Natural killer cell treated with Interleukin-12 subunit alpha and Interleukin-12 subunit beta and Interleukin-15 and Interleukin-18, amount 100 ng/mL, for 72 hours (primary cell): ENCODE measurements at regions not wholly inside any gene's neighbourhood (a gene's known extent, or its start where the extent isn't known, plus 50 kb on each side); places are given as distances from the start of the nearest gene placed in this dataset.

Experiments used
- ATAC-seq, 2 donors: fragments of 150-1000 bp; cut with Tn5 transposase in 1 of 2; sonication (Bioruptor Pico), chemical (Tn5 transposase) in 1 of 2; 2 replicates each; pipeline ENCODE4 v1.10.0; 2021
- DNase-seq: peaks from one replicate; pipeline ENCODE4 v3.0.0; 2022; ENCODE audit warnings: low spot score
- H3K27ac Mint-ChIP-seq, 2 donors: 1 replicate in 1 of 2; 2 replicates in 1 of 2; pipeline ENCODE4 v1.8.0; 2022; ENCODE audit warnings: mixed read lengths in 2 of 2, mild to moderate bottlenecking in 1 of 2, moderate library complexity in 1 of 2
- H3K27me3 Mint-ChIP-seq, 2 donors: 1 replicate in 1 of 2; 2 replicates in 1 of 2; pipeline ENCODE4 v1.8.0; 2022; ENCODE audit warnings: mixed read lengths in 2 of 2
- H3K36me3 Mint-ChIP-seq: one replicate; pipeline ENCODE4 v1.8.0; 2022; ENCODE audit warnings: mixed read lengths
- H3K4me1 Mint-ChIP-seq, 2 donors: 1 replicate in 1 of 2; 2 replicates in 1 of 2; pipeline ENCODE4 v1.8.0; 2022; ENCODE audit warnings: low read depth in 2 of 2, mixed read lengths in 2 of 2, mild to moderate bottlenecking in 1 of 2
- H3K4me3 Mint-ChIP-seq: one replicate; pipeline ENCODE4 v1.8.0; 2022; ENCODE audit warnings: mixed read lengths
- H3K9me3 Mint-ChIP-seq: 2 replicates; pipeline ENCODE4 v1.8.0; 2022; ENCODE audit warnings: mixed read lengths

DNA sequence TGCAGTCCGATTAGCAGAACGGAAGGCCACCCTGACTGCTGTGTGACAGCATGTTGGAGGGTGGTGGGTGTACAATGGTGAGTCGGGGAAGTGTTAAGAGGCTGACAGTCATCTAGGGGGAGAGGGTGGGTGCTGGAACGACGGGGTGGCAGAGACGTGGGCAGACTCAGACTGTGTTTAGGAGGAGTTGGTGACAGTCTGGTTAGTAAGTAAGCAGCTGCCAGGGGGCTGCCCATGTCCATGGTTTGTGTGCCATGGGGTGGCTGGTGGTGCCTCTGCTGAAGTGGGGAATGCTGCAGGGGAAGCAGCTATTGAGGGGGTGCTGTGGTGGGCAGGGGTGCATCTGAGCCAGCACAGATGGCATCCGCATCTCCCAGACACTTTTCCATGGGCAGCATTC, 51.3 kb upstream of the BOD1 start:
- Mint-ChIP-seq H3K27ac (no peak overlapping the region), H3K27me3 (peaks cover 10 to 31% of the 10 kb centered on the region in 2 donors), H3K4me1 (no peaks in the 10 kb centered on the region), H3K36me3 (no peaks in the 10 kb centered on the region), H3K9me3 (no peaks in the 10 kb centered on the region), H3K4me3 (no peak overlapping the region)
- ATAC-seq, result peak in 1 of 2 donors; percentile 48
- DNase-seq, result no peak

GRCh38 chr5:173668245-173668800, 51.9 kb upstream of the BOD1 start:
- DNase-seq, result no peak
- Mint-ChIP-seq H3K4me3 (no peak overlapping the region), H3K36me3 (no peaks in the 10 kb centered on the region), H3K9me3 (no peaks in the 10 kb centered on the region), H3K27ac (no peak overlapping the region), H3K27me3 (peaks cover 10 to 32% of the 10 kb centered on the region in 2 donors), H3K4me1 (no peaks in the 10 kb centered on the region)
- ATAC-seq, result no peak

GRCh38 chr5:173668910-173669309, 52.5 kb upstream of the BOD1 start:
- ATAC-seq, result no peak
- Mint-ChIP-seq H3K4me1 (no peaks in the 10 kb centered on the region), H3K9me3 (no peaks in the 10 kb centered on the region), H3K36me3 (no peaks in the 10 kb centered on the region), H3K27ac (no peak overlapping the region), H3K4me3 (no peak overlapping the region), H3K27me3 (peaks cover 10 to 32% of the 10 kb centered on the region in 2 donors)
- no peak for DNase-seq

- no peak overlapping the region for H3K4me3 Mint-ChIP-seq
- no peaks in the 10 kb centered on the region for H3K9me3 Mint-ChIP-seq
- H3K27ac Mint-ChIP-seq, result no peak overlapping the region
- no peak for ATAC-seq
- no peaks in the 10 kb centered on the region for H3K36me3 Mint-ChIP-seq
- H3K4me1 Mint-ChIP-seq, result no peaks in the 10 kb centered on the region
- H3K27me3 Mint-ChIP-seq, result peaks cover 10 to 32% of the 10 kb centered on the region in 2 donors
- no peak for DNase-seq
Measured at GRCh38 chr5:173669483-173669882, 53.0 kb upstream of the BOD1 start.

GRCh38 chr5:173670130-173670651, 53.7 kb upstream of the BOD1 start:
- Mint-ChIP-seq H3K27me3 (peaks cover 10 to 32% of the 10 kb centered on the region in 2 donors), H3K36me3 (no peaks in the 10 kb centered on the region), H3K4me3 (no peak overlapping the region), H3K4me1 (no peaks in the 10 kb centered on the region), H3K27ac (no peak overlapping the region), H3K9me3 (no peaks in the 10 kb centered on the region)
- DNase-seq, result no peak
- ATAC-seq, result no peak

DNA sequence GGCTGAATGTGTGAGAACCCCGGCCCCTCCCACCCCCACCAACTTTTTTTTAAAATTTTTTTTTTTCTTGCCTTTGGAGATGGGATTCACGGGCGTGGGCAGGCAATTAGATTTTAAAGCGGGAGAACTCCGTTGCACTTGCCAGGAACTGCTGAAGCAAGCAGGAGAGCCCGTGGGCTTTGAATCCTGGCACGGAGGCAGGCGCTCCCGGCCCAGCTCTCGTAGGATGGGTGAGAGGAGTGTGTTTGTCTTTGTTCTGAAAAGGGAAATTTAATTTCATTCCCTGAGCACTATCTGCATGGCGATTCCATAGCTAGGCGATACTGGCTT, 54.3 kb upstream of the BOD1 start:
- Mint-ChIP-seq H3K27ac (no peak overlapping the region), H3K9me3 (no peaks in the 10 kb centered on the region)
- no peak for ATAC-seq

GRCh38 chr5:173671121-173671949, 54.9 kb upstream of the BOD1 start:
- Mint-ChIP-seq H3K4me1 (no peaks in the 10 kb centered on the region), H3K4me3 (no peak overlapping the region), H3K27ac (no peak overlapping the region), H3K9me3 (no peaks in the 10 kb centered on the region), H3K27me3 (peaks cover 10 to 32% of the 10 kb centered on the region in 2 donors), H3K36me3 (no peaks in the 10 kb centered on the region)
- ATAC-seq, result no peak
- DNase-seq, result no peak

More for the DNA sequence above, 54.3 kb upstream of the BOD1 start:
- Mint-ChIP-seq H3K4me3 (no peak overlapping the region), H3K4me1 (no peaks in the 10 kb centered on the region), H3K27me3 (peaks cover 10 to 32% of the 10 kb centered on the region in 2 donors), H3K36me3 (no peaks in the 10 kb centered on the region)
- no peak for DNase-seq

DNA sequence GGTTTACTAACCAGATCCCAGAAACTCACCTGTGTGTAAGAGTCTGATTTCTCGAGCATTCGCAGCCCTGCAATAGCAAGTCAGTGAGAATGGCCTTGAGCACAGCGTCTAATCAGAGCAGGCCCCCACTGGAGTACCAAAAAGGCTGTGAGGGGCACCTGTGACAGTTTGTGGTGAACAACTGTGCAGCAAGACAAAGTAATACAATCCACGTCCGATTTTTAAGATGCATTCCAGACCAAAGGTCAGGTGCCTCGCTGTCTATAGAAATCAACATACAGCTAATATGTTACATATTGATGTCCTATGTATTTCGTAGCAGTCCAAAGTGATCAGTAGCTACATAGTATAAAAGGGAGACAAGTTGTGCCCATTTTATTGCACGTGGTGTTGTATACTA, 55.7 kb upstream of the BOD1 start:
- H3K4me3 Mint-ChIP-seq, result no peak overlapping the region
- H3K27ac Mint-ChIP-seq, result no peak overlapping the region
- no peaks in the 10 kb centered on the region for H3K4me1 Mint-ChIP-seq
- DNase-seq, result no peak
- H3K9me3 Mint-ChIP-seq, result no peaks in the 10 kb centered on the region
- H3K27me3 Mint-ChIP-seq, result peaks cover 10 to 30% of the 10 kb centered on the region in 2 donors
- H3K36me3 Mint-ChIP-seq, result no peaks in the 10 kb centered on the region
- no peak for ATAC-seq

DNA sequence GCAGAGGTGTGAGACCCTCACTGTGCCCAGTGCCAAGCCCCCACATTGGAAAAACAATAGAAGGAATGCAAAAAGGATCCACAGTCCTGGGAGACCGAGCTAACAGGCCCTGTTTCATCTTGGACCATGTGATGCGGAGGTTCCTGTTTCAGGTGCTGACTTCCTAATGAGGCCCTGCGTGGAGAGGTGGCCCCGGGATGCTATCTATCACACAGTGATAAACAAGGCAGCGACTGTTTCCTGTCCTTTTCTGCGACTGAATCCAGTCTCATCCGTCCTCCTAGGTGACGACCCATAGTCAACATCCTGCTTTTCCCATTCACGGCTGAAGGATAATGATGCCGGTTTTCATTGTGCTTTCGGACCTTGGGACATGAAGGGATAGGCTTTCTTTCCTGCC, 56.4 kb upstream of the BOD1 start:
- ATAC-seq (no peak), DNase-seq (no peak)
- peaks cover 10 to 24% of the 10 kb centered on the region in 2 donors for H3K27me3 Mint-ChIP-seq
- H3K27ac Mint-ChIP-seq, result no peak overlapping the region
- H3K9me3 Mint-ChIP-seq, result no peaks in the 10 kb centered on the region
- H3K36me3 Mint-ChIP-seq, result no peaks in the 10 kb centered on the region
- no peak overlapping the region for H3K4me3 Mint-ChIP-seq
- no peaks in the 10 kb centered on the region for H3K4me1 Mint-ChIP-seq

GRCh38 chr5:173673295-173674101, 57.0 kb upstream of the BOD1 start:
- ATAC-seq (no peak), DNase-seq (no peak)
- Mint-ChIP-seq H3K27me3 (peaks cover 7 to 18% of the 10 kb centered on the region in 2 donors), H3K36me3 (no peaks in the 10 kb centered on the region), H3K27ac (no peak overlapping the region), H3K4me1 (no peaks in the 10 kb centered on the region), H3K4me3 (no peak overlapping the region), H3K9me3 (no peaks in the 10 kb centered on the region)

DNA sequence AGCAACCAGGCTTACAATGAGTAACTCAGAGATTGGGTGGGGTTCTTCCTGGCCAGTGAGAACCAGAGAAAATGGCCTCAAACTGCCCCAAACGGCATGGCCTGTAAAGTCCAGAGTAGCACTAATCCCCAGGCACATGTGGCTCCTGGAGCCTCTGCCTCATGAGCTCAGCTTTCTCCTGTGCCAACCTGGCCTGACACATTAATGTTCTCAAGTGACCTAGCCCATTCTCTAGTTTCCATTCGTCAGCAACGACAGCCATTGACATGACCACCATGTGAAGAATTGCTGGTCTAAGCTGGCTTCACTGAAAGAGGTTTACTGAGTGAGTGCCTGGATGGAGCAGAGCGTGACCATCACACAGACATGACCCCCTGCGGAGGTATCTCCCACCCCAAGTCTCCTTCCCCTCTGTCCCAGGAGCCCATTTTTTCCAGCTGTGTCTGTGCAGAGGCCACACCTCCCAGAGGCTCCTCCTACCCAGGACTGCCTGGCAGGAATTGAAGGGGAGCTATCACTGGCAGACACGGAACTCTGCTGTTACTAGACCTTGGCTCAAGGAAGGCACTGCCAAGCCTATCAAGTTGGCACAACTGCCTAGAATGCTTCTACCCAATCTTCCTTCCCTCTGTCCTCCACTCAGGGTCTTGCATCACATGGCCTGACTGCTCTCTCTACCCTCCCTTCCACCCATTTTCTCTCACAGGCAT, 59.0 kb upstream of the BOD1 start:
- Mint-ChIP-seq H3K4me3 (no peak overlapping the region), H3K27me3 (peaks cover 8 to 26% of the 10 kb centered on the region in 2 donors), H3K4me1 (no peaks in the 10 kb centered on the region), H3K27ac (no peak overlapping the region), H3K36me3 (peaks cover 5% of the 10 kb centered on the region), H3K9me3 (no peaks in the 10 kb centered on the region)
- DNase-seq (no peak), ATAC-seq (no peak)

DNA sequence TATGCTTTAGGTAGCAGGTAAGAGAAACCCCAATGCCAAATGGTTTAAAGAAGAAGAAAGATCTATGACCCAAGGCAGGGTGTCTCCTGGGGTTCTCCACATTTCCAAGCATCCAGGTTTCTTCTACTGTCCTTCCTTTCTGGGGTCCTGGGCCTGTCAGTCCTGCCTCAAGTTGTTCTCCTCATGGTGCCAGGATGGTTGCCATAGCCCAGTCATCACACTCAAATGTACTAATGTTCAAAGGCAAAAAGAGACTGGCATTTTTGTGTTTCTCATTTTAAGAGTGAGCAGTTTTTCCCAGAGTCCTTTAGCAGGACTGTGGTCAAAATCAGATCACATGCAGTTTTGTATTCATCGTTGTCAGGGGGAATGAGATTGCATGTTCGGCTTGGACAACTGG, 59.9 kb upstream of the BOD1 start:
- Mint-ChIP-seq H3K9me3 (no peaks in the 10 kb centered on the region), H3K36me3 (peaks cover 5% of the 10 kb centered on the region), H3K4me1 (no peaks in the 10 kb centered on the region), H3K27me3 (peaks cover 6 to 23% of the 10 kb centered on the region in 2 donors), H3K27ac (no peak overlapping the region), H3K4me3 (no peak overlapping the region)
- DNase-seq, result no peak
- ATAC-seq, result no peak

GRCh38 chr5:173677125-173677672, 60.7 kb upstream of the BOD1 start:
- H3K9me3 Mint-ChIP-seq, result no peaks in the 10 kb centered on the region
- H3K27me3 Mint-ChIP-seq, result peaks cover 8 to 22% of the 10 kb centered on the region in 2 donors
- no peak for ATAC-seq
- H3K4me1 Mint-ChIP-seq, result no peaks in the 10 kb centered on the region
- peaks cover 5% of the 10 kb centered on the region for H3K36me3 Mint-ChIP-seq
- H3K27ac Mint-ChIP-seq, result no peak overlapping the region
- DNase-seq, result no peak
- H3K4me3 Mint-ChIP-seq, result no peak overlapping the region
